Activated naive CD8-positive, alpha-beta T cell treated with anti-CD3 and anti-CD28 coated beads, Interleukin-2, amount 50 U/mL, for 24 hours (primary cell): ENCODE measurements at regions not wholly inside any gene's neighbourhood (a gene's known extent, or its start where the extent isn't known, plus 50 kb on each side); places are given as distances from the start of the nearest gene placed in this dataset.
"Not testable (repeated sequence)": the region's sequence is repeated elsewhere in the genome, so short reads cannot be mapped to it uniquely, and the experiment has no call there.

Experiments used
- ATAC-seq: fragments of 150-1000 bp; cut with Tn5 transposase; one replicate; pipeline ENCODE4 v1.10.0; 2021
- DNase-seq: peaks from one replicate; pipeline ENCODE4 v3.0.0; 2021
- H3K27ac Mint-ChIP-seq: one replicate; pipeline ENCODE4 v1.8.0; 2021; ENCODE audit warnings: mild to moderate bottlenecking, mixed read lengths
- H3K27me3 Mint-ChIP-seq: one replicate; pipeline ENCODE4 v1.8.0; 2021; ENCODE audit warnings: mixed read lengths
- H3K36me3 Mint-ChIP-seq: one replicate; pipeline ENCODE4 v1.8.0; 2021; ENCODE audit warnings: low read depth, mixed read lengths
- H3K4me1 Mint-ChIP-seq: one replicate; pipeline ENCODE4 v1.8.0; 2021; ENCODE audit warnings: mixed read lengths
- H3K4me3 Mint-ChIP-seq: one replicate; pipeline ENCODE4 v1.8.0; 2021; ENCODE audit warnings: mild to moderate bottlenecking, moderate library complexity, mixed read lengths
- H3K9me3 Mint-ChIP-seq: one replicate; pipeline ENCODE4 v1.8.0; 2021; ENCODE audit warnings: mixed read lengths

GRCh38 chr6:120395784-120396183, 938.5 kb downstream of the TBC1D32 start:
- Mint-ChIP-seq H3K4me1 (no peaks in the 10 kb centered on the region), H3K9me3 (no peaks in the 10 kb centered on the region), H3K27me3 (no peaks in the 10 kb centered on the region), H3K36me3 (no peaks in the 10 kb centered on the region), H3K27ac (no peak overlapping the region), H3K4me3 (no peak overlapping the region)
- ATAC-seq (no peak), DNase-seq (no peak)

GRCh38 chr6:120395330-120395729, 939.0 kb downstream of the TBC1D32 start:
- Mint-ChIP-seq H3K27me3 (no peaks in the 10 kb centered on the region), H3K9me3 (no peaks in the 10 kb centered on the region), H3K4me3 (no peak overlapping the region), H3K27ac (no peak overlapping the region), H3K4me1 (no peaks in the 10 kb centered on the region), H3K36me3 (no peaks in the 10 kb centered on the region)
- no peak for DNase-seq
- ATAC-seq, result no peak

DNA sequence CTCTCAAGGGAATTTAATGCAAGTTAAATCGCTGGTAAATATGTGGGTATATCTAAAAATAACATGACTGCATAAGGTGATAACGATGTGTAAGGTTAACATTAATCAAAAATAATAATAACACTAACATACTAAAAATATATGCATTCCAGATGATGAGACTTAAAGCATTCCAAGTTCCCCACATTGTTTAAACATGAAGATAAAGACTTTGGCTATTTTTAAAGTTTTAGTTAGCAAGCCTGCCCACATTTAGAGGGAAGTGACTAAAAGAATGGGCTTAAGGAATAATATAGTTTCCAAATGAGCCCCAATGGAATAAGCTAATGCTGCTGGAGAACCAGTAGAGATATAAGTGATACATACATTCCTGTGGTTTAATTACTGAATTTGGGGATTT, 941.3 kb downstream of the TBC1D32 start:
- ATAC-seq (no peak), DNase-seq (no peak)
- no peaks in the 10 kb centered on the region for H3K9me3 Mint-ChIP-seq
- no peak overlapping the region for H3K27ac Mint-ChIP-seq
- no peaks in the 10 kb centered on the region for H3K36me3 Mint-ChIP-seq
- no peaks in the 10 kb centered on the region for H3K4me1 Mint-ChIP-seq
- peaks cover 2% of the 10 kb centered on the region for H3K27me3 Mint-ChIP-seq
- no peak overlapping the region for H3K4me3 Mint-ChIP-seq

GRCh38 chr6:120384671-120385070, 949.6 kb downstream of the TBC1D32 start:
- Mint-ChIP-seq H3K27me3 (no peaks in the 10 kb centered on the region), H3K27ac (no peak overlapping the region), H3K4me1 (no peaks in the 10 kb centered on the region), H3K4me3 (no peak overlapping the region), H3K9me3 (no peaks in the 10 kb centered on the region), H3K36me3 (no peaks in the 10 kb centered on the region)
- no peak for ATAC-seq
- DNase-seq, result no peak

DNA sequence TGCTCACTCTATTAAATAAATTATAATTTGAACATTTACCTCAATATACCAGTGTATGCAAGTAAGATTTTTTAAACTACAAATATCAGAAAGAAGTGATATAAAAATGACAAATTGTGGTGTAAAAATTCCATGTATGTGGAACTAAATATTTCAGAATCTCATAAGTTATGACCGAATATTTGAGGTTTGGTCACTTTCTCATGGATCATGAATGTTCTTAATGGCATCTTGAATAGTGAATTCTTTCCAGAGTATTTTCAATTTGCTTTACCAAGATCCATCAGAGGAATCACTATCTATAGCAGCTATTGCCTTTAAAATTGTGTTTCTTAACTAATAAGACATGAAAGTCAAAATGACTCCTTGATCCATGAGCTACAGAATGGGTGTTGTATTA, 950.6 kb downstream of the TBC1D32 start:
- H3K27me3 Mint-ChIP-seq, result no peaks in the 10 kb centered on the region
- H3K4me1 Mint-ChIP-seq, result no peaks in the 10 kb centered on the region
- H3K9me3 Mint-ChIP-seq, result no peaks in the 10 kb centered on the region
- no peak for ATAC-seq
- H3K36me3 Mint-ChIP-seq, result no peaks in the 10 kb centered on the region
- no peak overlapping the region for H3K4me3 Mint-ChIP-seq
- DNase-seq, result no peak
- no peak overlapping the region for H3K27ac Mint-ChIP-seq

DNA sequence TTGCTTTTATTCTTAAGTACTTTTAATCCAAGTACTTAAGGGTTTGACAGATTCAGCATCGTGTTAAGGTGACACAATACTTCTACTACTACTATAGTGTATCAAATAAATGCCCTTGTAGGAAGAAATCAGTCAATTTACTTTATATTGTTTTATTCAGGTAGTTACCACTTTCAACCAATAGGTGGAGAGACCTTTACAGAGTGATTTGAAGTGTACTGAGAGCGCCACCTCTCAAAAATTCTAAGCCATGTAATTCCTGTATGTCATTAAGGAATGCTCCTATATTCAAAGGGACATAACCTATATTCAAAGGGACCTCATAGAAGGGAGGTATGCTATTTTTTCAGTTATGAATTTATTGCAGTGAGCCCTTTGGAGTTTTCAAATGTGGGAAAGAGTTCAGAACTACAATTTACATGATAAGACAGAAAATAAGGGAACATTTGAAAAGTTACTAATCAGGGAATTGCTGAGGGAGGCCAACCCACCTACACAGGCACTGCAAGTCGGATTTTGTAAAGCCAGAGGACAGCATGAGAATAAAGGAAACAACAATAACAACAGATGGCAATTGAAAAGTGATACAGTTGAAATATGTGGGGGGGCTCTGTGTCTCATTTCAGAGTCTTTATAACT, 955.6 kb downstream of the TBC1D32 start:
- H3K27me3 Mint-ChIP-seq, result no peaks in the 10 kb centered on the region
- no peak for ATAC-seq

GRCh38 chr6:120373185-120373584, 961.1 kb downstream of the TBC1D32 start:
- no peak for ATAC-seq
- Mint-ChIP-seq H3K9me3 (no peaks in the 10 kb centered on the region), H3K27ac (no peak overlapping the region), H3K4me1 (no peaks in the 10 kb centered on the region), H3K36me3 (no peaks in the 10 kb centered on the region), H3K27me3 (no peaks in the 10 kb centered on the region), H3K4me3 (no peak overlapping the region)
- DNase-seq, result no peak

More for the DNA sequence above, 955.6 kb downstream of the TBC1D32 start:
- DNase-seq, result no peak
- Mint-ChIP-seq H3K4me1 (no peaks in the 10 kb centered on the region), H3K9me3 (no peaks in the 10 kb centered on the region), H3K27ac (no peak overlapping the region), H3K4me3 (no peak overlapping the region), H3K36me3 (no peaks in the 10 kb centered on the region)

DNA sequence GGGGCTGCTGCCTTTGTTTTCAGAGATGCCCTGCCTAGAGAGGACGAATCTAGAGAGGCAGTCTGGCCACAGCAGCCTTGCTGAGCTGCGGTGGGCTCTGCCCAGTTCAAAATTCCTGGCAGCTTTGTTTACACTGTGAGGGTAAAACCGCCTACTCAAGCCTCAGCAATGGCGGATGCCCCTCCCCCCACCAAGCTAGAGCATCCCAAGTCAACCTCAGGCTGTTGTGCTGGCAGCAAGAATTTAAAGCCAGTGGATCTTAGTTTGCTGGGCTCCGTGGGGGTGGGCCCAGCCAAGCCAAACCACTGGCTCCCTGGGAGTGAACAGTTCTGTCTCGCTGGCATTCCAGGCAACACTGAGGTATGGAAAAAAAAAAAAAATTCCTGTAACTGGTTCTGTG, 970.9 kb downstream of the TBC1D32 start:
- Mint-ChIP-seq H3K27ac (no peak overlapping the region), H3K4me3 (no peak overlapping the region), H3K4me1 (no peaks in the 10 kb centered on the region), H3K27me3 (no peaks in the 10 kb centered on the region), H3K9me3 (peaks cover 18% of the 10 kb centered on the region), H3K36me3 (peaks cover 1% of the 10 kb centered on the region)
- DNase-seq (no peak), ATAC-seq (no peak)

DNA sequence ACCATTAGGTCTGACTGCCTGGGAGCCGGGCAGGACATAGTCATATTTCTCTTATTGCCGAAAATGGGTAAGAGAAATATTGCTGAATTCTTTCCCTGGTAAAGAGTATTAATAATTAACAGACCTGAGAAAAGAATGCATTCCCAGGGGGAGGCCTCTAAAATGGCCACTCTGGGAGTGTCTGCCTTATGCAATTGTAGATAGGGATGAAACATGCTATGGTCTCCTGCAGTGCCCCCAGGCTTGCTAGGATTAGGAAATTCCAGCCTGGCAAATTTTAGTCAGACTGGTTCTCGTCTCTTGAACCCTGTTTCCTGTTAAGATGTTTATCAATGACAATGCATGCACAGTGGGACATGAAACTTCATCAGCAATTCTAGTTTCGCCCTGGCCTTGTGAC, 975.7 kb downstream of the TBC1D32 start:
- peaks cover 26% of the 10 kb centered on the region for H3K9me3 Mint-ChIP-seq
- not testable (repeated sequence) for H3K36me3 Mint-ChIP-seq, H3K27me3 Mint-ChIP-seq, DNase-seq, H3K27ac Mint-ChIP-seq, ATAC-seq, H3K4me1 Mint-ChIP-seq, H3K4me3 Mint-ChIP-seq

DNA sequence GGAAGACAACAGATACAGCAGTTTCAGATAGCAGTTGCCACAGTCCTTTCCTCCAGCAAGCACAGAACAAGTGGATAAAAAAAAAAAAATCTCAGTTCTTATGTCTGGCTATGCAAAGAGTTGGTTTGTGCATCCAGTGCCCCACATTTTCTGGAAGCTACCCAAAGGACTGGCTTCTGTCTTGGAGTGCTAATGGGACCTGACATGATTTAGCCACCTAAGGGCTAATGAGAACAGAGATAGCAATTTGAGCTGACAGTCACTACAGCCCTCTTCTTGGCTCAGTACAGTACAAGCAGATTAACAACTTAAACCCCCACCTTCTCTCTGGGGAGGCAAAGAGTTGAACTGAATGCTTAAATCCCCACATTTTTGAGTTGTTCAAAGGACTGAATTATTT, 976.8 kb downstream of the TBC1D32 start:
- DNase-seq, result no peak

GRCh38 chr6:120355822-120356221, 978.5 kb downstream of the TBC1D32 start:
- Mint-ChIP-seq H3K4me3 (no peak overlapping the region), H3K27me3 (no peaks in the 10 kb centered on the region), H3K9me3 (peaks cover 26% of the 10 kb centered on the region), H3K27ac (no peak overlapping the region), H3K36me3 (peaks cover 1% of the 10 kb centered on the region), H3K4me1 (no peaks in the 10 kb centered on the region)
- ATAC-seq, result no peak
- DNase-seq, result no peak

More for the DNA sequence above, 976.8 kb downstream of the TBC1D32 start:
- Mint-ChIP-seq H3K4me3 (no peak overlapping the region), H3K27me3 (no peaks in the 10 kb centered on the region), H3K9me3 (peaks cover 26% of the 10 kb centered on the region), H3K4me1 (no peaks in the 10 kb centered on the region), H3K36me3 (peaks cover 1% of the 10 kb centered on the region), H3K27ac (no peak overlapping the region)
- ATAC-seq, result no peak

DNA sequence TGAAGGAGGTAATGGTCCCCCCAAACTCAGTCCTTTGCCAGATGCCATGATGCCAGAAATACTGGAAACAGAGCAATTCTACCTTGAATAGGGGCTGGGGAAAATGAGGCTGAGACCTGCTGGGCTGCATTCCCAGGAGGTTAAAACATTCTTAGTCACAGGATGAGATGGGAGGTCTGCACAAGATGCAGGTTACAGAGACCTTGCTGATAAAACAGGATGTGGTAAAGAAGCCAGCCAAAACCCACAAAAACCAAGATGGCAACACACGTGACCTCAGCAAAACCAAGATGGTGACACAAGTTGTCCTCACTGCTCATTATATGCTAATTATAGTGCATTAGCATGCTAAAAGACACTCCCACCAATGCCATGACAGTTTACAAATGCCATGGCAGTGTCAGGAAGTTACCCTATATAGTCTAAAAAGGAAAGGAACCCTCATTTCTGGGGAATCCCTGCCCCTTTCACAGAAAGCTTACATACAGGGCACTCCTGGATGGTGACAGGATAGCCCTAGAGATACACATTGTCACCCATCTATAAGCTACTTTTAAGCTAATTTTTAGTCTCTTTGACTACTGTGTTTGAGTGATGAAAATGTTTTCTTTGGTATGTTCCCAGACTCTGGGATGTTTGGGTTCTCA, 979.7 kb downstream of the TBC1D32 start:
- no peak overlapping the region for H3K4me3 Mint-ChIP-seq
- H3K27me3 Mint-ChIP-seq, result no peaks in the 10 kb centered on the region
- no peak overlapping the region for H3K27ac Mint-ChIP-seq
- H3K4me1 Mint-ChIP-seq, result no peaks in the 10 kb centered on the region
- no peaks in the 10 kb centered on the region for H3K36me3 Mint-ChIP-seq
- peaks cover 15% of the 10 kb centered on the region for H3K9me3 Mint-ChIP-seq
- ATAC-seq (peak; percentile 57), DNase-seq (no peak)

DNA sequence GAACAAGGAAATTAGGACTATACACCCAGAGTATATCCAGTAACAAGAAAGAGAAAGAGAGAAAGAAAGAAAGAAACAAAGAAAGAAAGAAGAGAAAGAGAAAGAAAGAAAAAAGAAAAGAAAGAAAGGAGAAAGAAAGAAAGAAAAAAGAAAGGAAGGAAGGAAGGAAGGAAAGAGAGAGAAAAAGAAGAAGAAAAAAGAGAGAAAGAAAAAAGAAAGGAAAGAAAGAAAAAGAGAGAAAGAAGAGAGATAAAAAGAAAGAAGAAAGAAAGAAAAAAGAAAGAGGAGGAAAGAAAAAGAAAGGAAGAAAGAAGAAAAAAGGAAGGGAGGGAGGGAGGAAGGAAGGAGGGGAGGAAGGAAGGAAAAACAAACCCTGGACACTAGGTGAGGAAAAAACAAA, 981.8 kb downstream of the TBC1D32 start:
- DNase-seq, result no peak
- no peaks in the 10 kb centered on the region for H3K4me1 Mint-ChIP-seq
- H3K9me3 Mint-ChIP-seq, result peaks cover 6% of the 10 kb centered on the region
- no peak for ATAC-seq
- no peak overlapping the region for H3K4me3 Mint-ChIP-seq
- H3K27ac Mint-ChIP-seq, result no peak overlapping the region
- H3K36me3 Mint-ChIP-seq, result no peaks in the 10 kb centered on the region
- no peaks in the 10 kb centered on the region for H3K27me3 Mint-ChIP-seq

DNA sequence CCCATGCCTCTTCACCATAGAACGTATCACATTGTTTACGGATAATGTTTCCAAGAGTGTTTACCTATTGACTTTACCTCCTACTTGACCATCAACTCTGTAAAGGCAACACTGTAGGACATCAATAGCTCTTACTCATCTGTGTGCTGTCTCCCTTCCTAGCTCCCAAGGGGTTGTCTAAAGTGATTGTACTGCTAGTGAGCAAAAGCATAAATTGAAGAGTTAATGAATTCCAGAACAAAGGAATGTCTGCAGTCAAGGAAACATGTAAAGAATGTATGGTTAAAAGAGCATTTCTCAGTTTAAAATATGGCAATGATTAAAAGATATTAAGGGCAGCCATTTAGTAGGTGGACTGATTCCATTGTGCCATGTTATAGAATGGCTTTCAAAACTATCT, 985.4 kb downstream of the TBC1D32 start:
- no peaks in the 10 kb centered on the region for H3K4me1 Mint-ChIP-seq
- ATAC-seq (no peak), DNase-seq (no peak)
- H3K36me3 Mint-ChIP-seq, result no peaks in the 10 kb centered on the region
- no peaks in the 10 kb centered on the region for H3K27me3 Mint-ChIP-seq
- no peak overlapping the region for H3K4me3 Mint-ChIP-seq
- peaks cover 6% of the 10 kb centered on the region for H3K9me3 Mint-ChIP-seq
- no peak overlapping the region for H3K27ac Mint-ChIP-seq

DNA sequence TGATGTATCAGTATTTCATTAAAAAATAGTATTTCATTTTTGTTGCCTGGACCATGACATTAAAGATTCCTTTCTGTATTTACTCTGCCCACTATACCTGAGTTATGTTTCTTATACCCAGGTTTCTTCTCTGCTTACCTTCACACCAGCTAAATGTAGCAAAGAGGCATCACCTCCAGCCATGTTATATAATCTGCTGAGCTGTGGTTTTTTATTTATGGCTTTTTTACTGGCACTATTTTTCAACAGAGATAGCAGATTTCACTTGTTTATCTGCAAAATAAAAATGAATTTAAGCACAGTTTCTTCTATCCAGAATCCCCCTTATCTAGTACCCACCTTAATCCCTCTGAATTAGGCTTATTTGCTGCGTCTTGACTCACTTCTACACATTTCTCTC, 979.0 kb upstream of the MAN1A1 start:
- H3K9me3 Mint-ChIP-seq, result peaks cover 5% of the 10 kb centered on the region
- H3K4me3 Mint-ChIP-seq, result no peak overlapping the region
- no peak overlapping the region for H3K27ac Mint-ChIP-seq
- no peaks in the 10 kb centered on the region for H3K4me1 Mint-ChIP-seq
- no peaks in the 10 kb centered on the region for H3K27me3 Mint-ChIP-seq
- no peaks in the 10 kb centered on the region for H3K36me3 Mint-ChIP-seq
- no peak for ATAC-seq
- DNase-seq, result no peak
